Stomach (tissue), 8 donors: ENCODE measurements at regions not wholly inside any gene's neighbourhood (a gene's known extent, or its start where the extent isn't known, plus 50 kb on each side); places are given as distances from the start of the nearest gene placed in this dataset.

Source experiments
- DNase-seq, 2 donors: peaks; one replicate each; pipeline versions ENCODE4 v3.0.0 to v3.0.0-alpha.2; 2013 to 2019
- H3K27ac ChIP-seq, 5 donors: fragments of 200-600 bp in 4 of 5; sonication (generic) in 4 of 5; one replicate each; pipeline ENCODE4 v1.5.1; 2013 to 2019; ENCODE audit warnings: mild to moderate bottlenecking in 1 of 5, moderate library complexity in 1 of 5
- H3K27me3 ChIP-seq, 3 donors: fragments of 200-600 bp; sonication (generic); one replicate each; pipeline ENCODE4 v1.5.1; 2017 to 2019; ENCODE audit warnings: mixed run types in 1 of 3
- H3K36me3 ChIP-seq, 4 donors: fragments of 200-600 bp; sonication (generic); 1 replicate in 3 of 4; 2 replicates in 1 of 4; pipeline ENCODE4 v1.5.1; 2016 to 2019
- H3K4me1 ChIP-seq, 4 donors: fragments of 200-600 bp; sonication (generic); one replicate each; pipeline ENCODE4 v1.5.1; 2016 to 2019
- H3K4me3 ChIP-seq, 4 donors: fragments of 200-600 bp; sonication (generic) in 3 of 4; one replicate each; pipeline ENCODE4 v1.5.1; 2016 to 2019; ENCODE audit warnings: mild to moderate bottlenecking in 1 of 4
- H3K9me3 ChIP-seq, 4 donors: fragments of 200-600 bp; sonication (generic); one replicate each; pipeline ENCODE4 v1.5.1; 2016 to 2019
- EP300 ChIP-seq: sonication (generic); formaldehyde crosslinking; IDR thresholded peaks from one replicate; pipeline ENCODE4 v1.6.1; 2017; ENCODE audit warnings: antibody characterized with exemption
- POLR2A ChIP-seq, 4 donors: fragments of 450-650 bp; IDR thresholded peaks; one replicate each; pipeline ENCODE4 v1.6.1; 2016; ENCODE audit warnings: antibody characterized with exemption in 4 of 4, control low read depth in 2 of 4, mild to moderate bottlenecking in 1 of 4, moderate library complexity in 1 of 4
- POLR2AphosphoS5 ChIP-seq, 3 donors: sonication (generic); formaldehyde crosslinking; IDR thresholded peaks; one replicate each; pipeline ENCODE4 v1.6.1; 2016; ENCODE audit warnings: antibody characterized with exemption in 3 of 3
- WGBS, 5 donors: extraction: QIAGEN DNeasy Blood & Tissue Kit in 3 of 5; methylation state at CpG; one replicate each; pipeline versions ENCODE4 v1.1.5 to v1.1.7; 2013 to 2018; 5-methylcytosine and 5-hydroxymethylcytosine counted together
- intact Hi-C: fragments of 100-400 bp; cut with DNase I; formaldehyde crosslinking; loops from one replicate; pipeline ENCODE4 v1.15.1; 2023; ENCODE audit warnings: low total_unique reads
- TF ChIP-seq, protein P1 (sequence below), 7 experiments: fragments of 450-650 bp in 4 of 7; fragments of 200-600 bp in 3 of 7; sonication (generic) in 3 of 7; IDR thresholded peaks; one replicate each; pipeline ENCODE4 v1.5.1; 2016 to 2019; ENCODE audit warnings: antibody characterized with exemption in 7 of 7, control low read depth in 2 of 7, mild to moderate bottlenecking in 1 of 7
- donor health status: healthy with polysubstance abuse.
- donor health status: Bipolar disorder and iron deficiency.
- donor health status: healthy.

DNA sequence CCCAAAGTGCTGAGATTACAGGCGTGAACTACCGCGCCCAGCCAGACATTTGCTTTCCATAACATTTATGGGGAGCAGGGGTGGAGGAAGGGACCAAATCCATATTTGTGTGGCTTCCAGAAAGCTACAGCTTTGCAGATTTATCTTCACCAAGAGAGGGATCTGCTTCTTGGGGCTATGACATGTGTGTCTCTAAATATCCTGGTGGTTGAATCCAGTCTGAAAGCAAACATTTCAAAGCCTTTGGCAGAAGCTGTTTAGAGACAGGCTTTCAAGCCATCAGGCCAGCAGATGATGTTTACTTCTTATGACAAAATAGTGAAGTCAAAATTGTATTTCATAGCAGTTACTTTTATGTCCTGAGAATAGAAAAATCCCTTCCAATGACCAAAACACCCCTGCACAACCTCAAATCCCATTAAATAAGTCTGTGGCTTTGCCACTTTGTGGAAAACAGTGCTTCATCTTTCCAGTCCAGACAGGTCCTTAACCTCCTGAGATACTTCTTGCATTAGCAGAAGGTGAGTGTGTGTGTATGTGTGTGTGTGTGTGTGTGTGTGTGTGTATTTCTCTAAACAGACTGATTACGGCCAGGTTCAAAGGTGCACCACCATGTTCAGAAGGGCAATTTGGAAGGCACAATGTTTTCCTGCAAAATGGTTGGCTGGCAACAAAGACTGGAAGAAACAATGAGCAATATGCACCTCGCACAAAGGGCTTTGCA, 191.4 kb upstream of the LRIG1 start:
- Histone ChIP-seq H3K36me3 (no peaks in the 10 kb centered on the region), H3K27me3 (no peaks in the 10 kb centered on the region), H3K9me3 (no peaks in the 10 kb centered on the region), H3K4me3 (no peak overlapping the region), H3K27ac (peak overlapping the region in 4 of 5 donors; percentile 13 to 74 (median 43)), H3K4me1 (peaks cover 0 to 29% (median 16%) of the 10 kb centered on the region in 4 donors)
- intact Hi-C loops, result no loop called here
- DNase-seq, result peak in 1 of 2 donors; percentile 59
- TF ChIP-seq EP300, result no peak
- TF ChIP-seq POLR2AphosphoS5 (IDR thresholded peaks at IDR 0.05), result peak in 1 of 3 donors; percentile 21
- 67 to 86% (median 76%) methylated on average over 5 of the region's 5 CpGs for WGBS, 5 donors

DNA sequence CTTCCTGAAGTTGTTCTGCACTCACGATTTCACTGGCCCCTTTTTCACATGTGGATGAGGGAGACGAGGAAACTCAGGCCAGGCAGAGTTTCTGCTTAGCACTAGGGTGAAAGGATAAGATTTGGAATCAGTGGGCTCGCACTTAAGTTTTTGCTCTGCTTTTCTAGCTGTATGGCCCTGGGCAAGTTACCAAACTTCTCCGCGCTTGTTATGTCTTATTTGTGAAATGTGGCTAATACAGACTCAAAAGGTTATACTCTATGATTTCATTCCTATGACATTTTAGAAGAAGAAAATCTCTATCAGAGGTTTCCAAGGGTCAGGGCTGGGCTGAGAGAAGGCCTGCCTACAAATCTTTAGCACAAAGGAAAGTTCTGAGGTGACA, 191.9 kb upstream of the LRIG1 start:
- WGBS, 5 donors, result 47 to 84% (median 70%) methylated on average over 5 of the region's 5 CpGs
- H3K27me3 ChIP-seq, result no peaks in the 10 kb centered on the region
- H3K27ac ChIP-seq, result peak overlapping the region in 4 of 5 donors; percentile 13 to 74 (median 43)
- TF ChIP-seq EP300 (no peak), POLR2AphosphoS5 (IDR thresholded peaks at IDR 0.05) (no peak), POLR2A (IDR thresholded peaks at IDR 0.05) (no peak)
- TF ChIP-seq, protein P1, sequence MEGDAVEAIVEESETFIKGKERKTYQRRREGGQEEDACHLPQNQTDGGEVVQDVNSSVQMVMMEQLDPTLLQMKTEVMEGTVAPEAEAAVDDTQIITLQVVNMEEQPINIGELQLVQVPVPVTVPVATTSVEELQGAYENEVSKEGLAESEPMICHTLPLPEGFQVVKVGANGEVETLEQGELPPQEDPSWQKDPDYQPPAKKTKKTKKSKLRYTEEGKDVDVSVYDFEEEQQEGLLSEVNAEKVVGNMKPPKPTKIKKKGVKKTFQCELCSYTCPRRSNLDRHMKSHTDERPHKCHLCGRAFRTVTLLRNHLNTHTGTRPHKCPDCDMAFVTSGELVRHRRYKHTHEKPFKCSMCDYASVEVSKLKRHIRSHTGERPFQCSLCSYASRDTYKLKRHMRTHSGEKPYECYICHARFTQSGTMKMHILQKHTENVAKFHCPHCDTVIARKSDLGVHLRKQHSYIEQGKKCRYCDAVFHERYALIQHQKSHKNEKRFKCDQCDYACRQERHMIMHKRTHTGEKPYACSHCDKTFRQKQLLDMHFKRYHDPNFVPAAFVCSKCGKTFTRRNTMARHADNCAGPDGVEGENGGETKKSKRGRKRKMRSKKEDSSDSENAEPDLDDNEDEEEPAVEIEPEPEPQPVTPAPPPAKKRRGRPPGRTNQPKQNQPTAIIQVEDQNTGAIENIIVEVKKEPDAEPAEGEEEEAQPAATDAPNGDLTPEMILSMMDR (IDR thresholded peaks at IDR 0.05), result no peak
- intact Hi-C loops, result no loop called here
- H3K4me1 ChIP-seq, result peaks cover 0 to 29% (median 16%) of the 10 kb centered on the region in 4 donors
- no peaks in the 10 kb centered on the region for H3K36me3 ChIP-seq
- no peak for DNase-seq
- H3K9me3 ChIP-seq, result no peaks in the 10 kb centered on the region
- no peak overlapping the region for H3K4me3 ChIP-seq

DNA sequence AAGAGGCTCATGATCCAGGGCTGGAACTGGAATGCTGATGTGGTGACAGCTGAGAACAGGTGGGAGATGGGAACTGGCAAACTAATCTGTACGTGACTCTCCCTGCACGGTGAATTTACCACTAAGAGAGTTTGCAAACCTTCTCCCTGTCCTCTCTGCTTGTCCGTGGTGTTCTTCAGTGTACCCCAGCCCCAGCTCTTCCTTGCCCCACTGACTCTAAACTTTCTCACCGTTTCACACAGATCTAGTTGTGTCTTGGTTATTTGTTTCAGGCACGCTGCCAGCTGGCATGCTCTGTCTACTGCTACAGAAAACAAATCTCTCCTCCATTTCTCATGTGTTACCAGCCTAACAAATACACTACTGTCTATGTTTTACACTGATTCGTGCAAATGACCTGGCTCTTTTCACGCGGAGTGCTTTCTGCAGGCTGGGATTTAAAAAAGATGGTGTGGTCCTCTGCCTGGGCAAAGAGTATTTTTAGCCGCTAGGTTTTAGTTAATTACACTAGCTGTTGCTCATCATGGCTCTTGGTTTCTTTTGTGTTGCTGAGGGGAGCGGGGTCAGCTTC, 192.7 kb upstream of the LRIG1 start:
- Histone ChIP-seq H3K9me3 (no peaks in the 10 kb centered on the region), H3K27ac (peak overlapping the region in 4 of 5 donors; percentile 13 to 74 (median 43)), H3K4me3 (peak overlapping the region in 1 of 4 donors; percentile 3), H3K36me3 (no peaks in the 10 kb centered on the region), H3K27me3 (no peaks in the 10 kb centered on the region), H3K4me1 (peaks cover 0 to 29% (median 16%) of the 10 kb centered on the region in 4 donors)
- TF ChIP-seq POLR2AphosphoS5 (IDR thresholded peaks at IDR 0.05), result no peak
- TF ChIP-seq, protein P1 (IDR thresholded peaks at IDR 0.05), result no peak
- no peak for TF ChIP-seq EP300
- no peak for TF ChIP-seq POLR2A (IDR thresholded peaks at IDR 0.05)
- 32 to 42% (median 38%) methylated on average over 10 of the region's 10 CpGs for WGBS, 5 donors
- intact Hi-C loops, result no loop called here
- DNase-seq, result peak; percentile 32 to 76

DNA sequence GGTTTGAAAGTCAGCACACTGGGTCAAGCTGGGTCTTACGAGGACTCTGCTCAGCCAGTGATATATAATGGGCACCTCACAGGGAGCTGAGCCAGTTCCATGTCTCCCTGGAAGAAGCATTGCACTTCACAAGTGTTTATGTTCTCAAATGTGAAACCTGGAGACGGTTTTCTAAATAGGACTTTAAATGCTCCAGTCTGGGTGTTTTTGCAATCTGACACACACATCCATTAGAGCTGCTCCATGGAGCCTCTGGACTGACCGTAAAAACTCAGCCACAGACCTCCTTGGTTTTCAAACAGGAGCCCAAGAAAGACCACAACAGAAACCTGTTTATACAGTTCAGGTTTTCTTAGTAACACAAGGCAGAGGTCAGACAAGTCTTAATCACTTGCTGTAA, 201.3 kb upstream of the LRIG1 start:
- no peak overlapping the region for H3K4me3 ChIP-seq
- H3K4me1 ChIP-seq, result no peaks in the 10 kb centered on the region
- peak overlapping the region in 2 of 5 donors; percentile 41 to 71 for H3K27ac ChIP-seq
- WGBS, 5 donors, result 55 to 84% (median 76%) methylated on average over 3 of the region's 3 CpGs
- H3K9me3 ChIP-seq, result no peaks in the 10 kb centered on the region
- TF ChIP-seq POLR2A (IDR thresholded peaks at IDR 0.05), result no peak
- TF ChIP-seq POLR2AphosphoS5 (IDR thresholded peaks at IDR 0.05), result peak in 2 of 3 donors; percentile 33 to 67
- no peaks in the 10 kb centered on the region for H3K27me3 ChIP-seq
- peak in 1 of 2 donors; percentile 54 for DNase-seq
- intact Hi-C loops, result no loop called here
- no peaks in the 10 kb centered on the region for H3K36me3 ChIP-seq

DNA sequence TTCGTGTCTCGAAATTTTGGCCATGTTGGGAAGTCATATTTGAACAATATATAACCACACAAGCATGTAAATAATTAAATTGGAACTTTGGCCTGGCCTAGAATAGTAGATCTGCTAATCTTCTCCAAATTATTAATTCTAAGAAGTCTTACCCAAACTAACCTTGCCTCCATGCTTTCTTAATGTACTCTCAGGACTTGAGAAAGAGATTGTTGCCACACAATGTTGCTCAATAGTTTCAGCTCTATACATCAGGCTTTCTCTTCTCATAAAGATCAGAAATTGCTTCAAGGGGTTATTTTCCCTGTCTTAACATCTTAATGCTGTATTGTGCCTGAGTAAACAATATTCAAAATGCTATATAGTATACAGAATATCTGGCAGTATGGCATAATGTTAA, 202.7 kb upstream of the LRIG1 start:
- 86 to 91% (median 86%) methylated on average over 2 of the region's 2 CpGs for WGBS, 5 donors
- Histone ChIP-seq H3K27me3 (no peaks in the 10 kb centered on the region), H3K4me1 (no peaks in the 10 kb centered on the region), H3K4me3 (no peak overlapping the region), H3K27ac (peak overlapping the region in 1 of 5 donors; percentile 35), H3K9me3 (no peaks in the 10 kb centered on the region), H3K36me3 (no peaks in the 10 kb centered on the region)
- intact Hi-C loops, result no loop called here
- TF ChIP-seq EP300, result no peak
- TF ChIP-seq, protein P1 (IDR thresholded peaks at IDR 0.05), result no peak
- TF ChIP-seq POLR2A (IDR thresholded peaks at IDR 0.05), result no peak
- no peak for TF ChIP-seq POLR2AphosphoS5 (IDR thresholded peaks at IDR 0.05)
- no peak for DNase-seq
